Activated CD8-positive, alpha-beta memory T cell treated with anti-CD3 and anti-CD28 coated beads, Interleukin-2, amount 10 ng/mL, durations not matched to agents 7 days and 5 days (primary cell): ENCODE measurements at regions not wholly inside any gene's neighbourhood (a gene's known extent, or its start where the extent isn't known, plus 50 kb on each side); places are given as distances from the start of the nearest gene placed in this dataset.

Experiments used
- ATAC-seq: fragments of 150-1000 bp; cut with Tn5 transposase; one replicate; pipeline ENCODE4 v1.10.0; 2021; ENCODE audit warnings: moderate library complexity
- CTCF ChIA-PET: fragments of 350-600 bp; sonication (Branson Sonifier 250); formaldehyde crosslinking; loops from one replicate; lab custom pipeline; 2021; ENCODE audit warnings: antibody characterized with exemption; lab: Charles Lee
- DNase-seq: peaks from one replicate; pipeline ENCODE4 v3.0.0-alpha.2; 2020
- H3K27ac Mint-ChIP-seq: one replicate; pipeline ENCODE4 v1.8.0; 2021; ENCODE audit warnings: mild to moderate bottlenecking, mixed read lengths
- H3K27me3 Mint-ChIP-seq: one replicate; pipeline ENCODE4 v1.8.0; 2021; ENCODE audit warnings: mixed read lengths
- H3K36me3 Mint-ChIP-seq: one replicate; pipeline ENCODE4 v1.8.0; 2021; ENCODE audit warnings: mild to moderate bottlenecking, mixed read lengths
- H3K4me1 Mint-ChIP-seq: one replicate; pipeline ENCODE4 v1.8.0; 2021; ENCODE audit warnings: mixed read lengths
- H3K4me3 Mint-ChIP-seq: one replicate; pipeline ENCODE4 v1.8.0; 2021; ENCODE audit warnings: mild to moderate bottlenecking, moderate library complexity, mixed read lengths
- H3K9me3 Mint-ChIP-seq: one replicate; pipeline ENCODE4 v1.8.0; 2022; ENCODE audit warnings: low read depth, mixed read lengths

DNA sequence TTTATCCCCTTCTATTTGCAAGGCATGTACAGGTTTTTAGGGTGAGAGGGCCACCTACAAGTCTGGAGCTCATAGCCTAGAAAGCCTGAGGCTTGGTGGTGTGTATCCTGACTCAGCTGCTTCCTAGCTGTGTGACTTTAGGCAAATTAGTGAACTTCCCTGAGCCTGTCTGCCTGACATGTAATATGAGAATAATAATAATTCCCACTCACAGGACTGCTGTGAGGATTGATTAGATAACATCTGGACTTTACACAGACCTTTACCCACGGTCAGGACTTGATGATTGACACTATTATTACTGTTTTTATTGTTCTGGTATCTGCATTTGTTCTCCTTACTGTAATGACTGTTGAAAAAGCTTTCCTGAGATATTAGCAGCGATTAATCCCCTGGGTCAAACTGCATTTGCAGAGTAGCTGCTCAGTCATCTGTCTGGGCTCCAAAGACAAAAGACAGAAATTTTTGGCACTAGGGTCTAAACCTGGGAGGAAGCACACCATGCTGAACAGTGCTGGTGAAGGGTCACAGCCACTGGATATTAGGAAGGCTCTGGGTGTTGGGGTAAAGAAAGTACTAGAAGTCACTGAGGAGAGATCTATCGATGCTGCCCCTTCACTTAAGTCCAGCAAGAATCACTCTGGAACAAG lies 276.5 kb upstream of the FN1 start:
- no peaks in the 10 kb centered on the region for H3K9me3 Mint-ChIP-seq
- no peaks in the 10 kb centered on the region for H3K36me3 Mint-ChIP-seq
- H3K27me3 Mint-ChIP-seq, result peaks cover 9% of the 10 kb centered on the region
- H3K4me1 Mint-ChIP-seq, result no peaks in the 10 kb centered on the region
- DNase-seq (no peak), ATAC-seq (no peak)
- CTCF ChIA-PET, result no interaction called here
- H3K4me3 Mint-ChIP-seq, result no peak overlapping the region
- no peak overlapping the region for H3K27ac Mint-ChIP-seq

DNA sequence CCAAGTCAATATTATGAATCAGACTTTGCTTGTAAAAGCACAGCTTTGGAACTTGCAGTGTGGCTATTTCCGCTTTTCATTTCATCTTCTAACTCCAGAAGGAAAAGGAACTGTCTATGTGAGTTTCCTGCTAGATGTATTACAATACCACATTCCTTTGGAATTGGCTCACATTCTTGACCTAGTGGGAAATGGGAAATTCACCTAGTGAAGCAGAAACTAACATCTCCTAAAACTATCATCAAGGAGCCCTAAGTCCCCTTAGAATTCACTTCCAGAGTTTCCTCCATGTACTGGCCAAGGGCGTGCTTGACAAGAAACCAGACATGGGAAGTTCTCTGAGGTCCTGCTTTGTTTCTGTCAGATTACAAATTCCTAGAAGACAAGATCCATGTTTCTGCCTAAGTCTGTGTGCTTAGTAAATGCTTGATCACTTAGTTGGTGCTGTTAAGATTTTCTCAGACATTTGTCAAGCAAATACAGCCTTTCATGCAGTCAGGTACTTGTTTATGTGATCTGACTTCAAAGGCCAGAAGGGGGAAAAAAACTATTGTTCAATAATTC lies 275.7 kb upstream of the FN1 start:
- ATAC-seq (no peak), DNase-seq (no peak)
- Mint-ChIP-seq H3K4me1 (no peaks in the 10 kb centered on the region), H3K27me3 (peaks cover 9% of the 10 kb centered on the region), H3K36me3 (no peaks in the 10 kb centered on the region), H3K4me3 (no peak overlapping the region), H3K9me3 (no peaks in the 10 kb centered on the region), H3K27ac (no peak overlapping the region)
- CTCF ChIA-PET, result no interaction called here

DNA sequence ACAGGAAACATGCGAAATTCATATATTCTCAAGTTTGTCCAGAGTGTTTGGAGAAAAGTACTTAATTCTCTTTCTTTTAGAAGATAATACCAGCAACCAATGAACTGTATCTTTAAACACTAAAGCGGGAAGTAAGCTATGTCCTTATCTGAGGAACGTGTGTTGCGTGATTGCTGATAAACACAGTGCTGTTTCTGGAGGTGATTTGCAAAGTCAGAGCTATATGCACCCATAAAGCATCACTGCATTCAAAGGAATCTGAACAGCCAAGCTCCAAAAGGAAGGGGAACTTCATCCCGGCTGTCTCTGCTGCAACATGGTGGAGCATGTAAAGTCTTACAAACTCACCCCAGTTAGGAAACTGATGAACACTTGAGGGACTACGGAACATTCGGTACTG lies 271.7 kb upstream of the FN1 start:
- Mint-ChIP-seq H3K4me3 (no peak overlapping the region), H3K27me3 (peaks cover 3% of the 10 kb centered on the region), H3K27ac (no peak overlapping the region), H3K9me3 (no peaks in the 10 kb centered on the region), H3K36me3 (no peaks in the 10 kb centered on the region), H3K4me1 (no peaks in the 10 kb centered on the region)
- DNase-seq, result no peak
- CTCF ChIA-PET, result no interaction called here
- no peak for ATAC-seq

DNA sequence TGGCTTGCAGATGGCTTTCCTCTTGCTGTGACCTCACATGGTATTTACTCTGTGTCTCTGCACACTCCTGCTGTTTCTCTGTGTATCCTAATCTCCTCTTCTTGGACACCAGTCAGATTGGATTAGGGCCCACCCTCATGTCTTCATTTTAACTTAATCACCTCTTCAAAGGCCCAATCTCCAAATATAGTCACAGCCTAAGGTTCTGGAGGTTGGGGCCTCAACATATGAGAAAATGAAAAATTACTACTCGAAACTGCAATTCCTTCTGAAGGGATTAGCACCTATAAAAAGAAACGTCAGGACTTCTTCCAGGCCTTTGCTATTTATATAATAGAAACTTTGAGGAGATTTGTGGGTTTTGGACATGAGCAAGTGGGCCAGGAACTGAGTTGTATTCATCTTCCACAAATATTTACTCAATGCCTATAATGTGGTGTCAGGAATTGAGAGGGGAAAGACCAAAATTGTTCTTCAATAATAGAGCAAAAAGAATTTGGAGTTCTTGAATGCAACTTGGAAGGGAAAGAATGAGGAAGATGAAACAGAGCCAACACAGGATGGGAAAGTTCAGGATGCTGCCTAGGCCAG lies 270.0 kb upstream of the FN1 start:
- CTCF ChIA-PET, result no interaction called here
- no peak overlapping the region for H3K4me3 Mint-ChIP-seq
- no peak for ATAC-seq
- H3K27ac Mint-ChIP-seq, result no peak overlapping the region
- H3K9me3 Mint-ChIP-seq, result no peaks in the 10 kb centered on the region
- H3K27me3 Mint-ChIP-seq, result no peaks in the 10 kb centered on the region
- no peaks in the 10 kb centered on the region for H3K36me3 Mint-ChIP-seq
- DNase-seq, result no peak
- H3K4me1 Mint-ChIP-seq, result no peaks in the 10 kb centered on the region

DNA sequence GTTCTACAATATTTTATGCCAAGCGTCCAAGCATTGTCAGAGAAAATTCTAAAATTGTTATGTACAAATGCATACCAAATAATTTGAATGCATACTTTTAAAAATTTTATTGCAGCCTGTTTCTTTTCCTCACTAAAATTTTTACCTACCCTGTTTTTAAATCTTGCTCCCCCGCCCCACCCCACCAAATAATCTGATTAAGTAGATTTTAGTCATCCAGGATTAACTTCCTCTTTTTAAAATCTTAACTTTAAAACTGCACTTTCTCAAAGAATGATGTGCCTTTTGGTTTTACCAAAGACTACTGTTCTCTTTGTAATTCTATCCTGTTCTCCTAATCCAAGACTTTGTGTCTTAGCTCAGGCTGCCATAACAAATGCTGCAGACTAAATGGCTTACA lies 269.4 kb upstream of the FN1 start:
- Mint-ChIP-seq H3K9me3 (no peaks in the 10 kb centered on the region), H3K27me3 (no peaks in the 10 kb centered on the region), H3K27ac (no peak overlapping the region), H3K4me3 (no peak overlapping the region), H3K4me1 (no peaks in the 10 kb centered on the region), H3K36me3 (no peaks in the 10 kb centered on the region)
- DNase-seq (no peak), ATAC-seq (no peak)
- CTCF ChIA-PET, result no interaction called here

DNA sequence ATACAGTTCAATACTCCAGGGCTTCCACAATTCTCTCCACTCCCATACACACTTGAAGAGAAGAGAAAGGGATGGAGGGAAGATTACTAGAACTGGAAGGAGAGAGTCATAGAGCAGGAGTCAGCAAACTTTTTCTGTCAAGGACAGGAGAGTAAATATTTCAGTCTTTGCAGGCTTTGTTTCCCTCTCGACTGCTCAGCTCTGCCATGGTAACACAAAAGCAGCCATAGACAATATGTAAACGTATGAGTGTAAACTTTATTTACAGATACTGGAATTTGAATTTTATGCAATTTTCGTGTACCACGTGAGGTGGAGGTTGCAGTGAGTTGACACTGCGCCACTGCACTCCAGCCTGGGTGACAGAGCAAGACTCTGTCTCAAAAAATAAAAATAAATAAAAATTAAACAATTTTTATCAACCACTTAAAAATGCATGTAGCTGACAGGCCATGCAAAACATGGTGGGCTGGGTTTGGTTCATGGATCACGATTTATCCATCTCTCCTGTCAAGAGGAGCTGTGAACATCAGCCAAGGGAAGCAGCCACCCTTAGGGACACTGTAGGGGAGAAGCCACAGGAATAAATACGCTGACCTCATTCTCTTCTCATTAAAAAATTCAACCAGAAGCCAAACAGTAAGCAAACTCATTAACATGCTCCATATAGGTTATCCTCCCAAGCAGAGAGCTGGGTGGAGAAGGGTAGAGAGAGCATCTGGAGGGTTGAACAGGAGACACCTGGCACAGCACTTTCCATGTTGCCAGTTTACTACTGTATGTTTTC lies 266.4 kb upstream of the FN1 start:
- no peak overlapping the region for H3K27ac Mint-ChIP-seq
- no peaks in the 10 kb centered on the region for H3K27me3 Mint-ChIP-seq
- no peak for ATAC-seq
- CTCF ChIA-PET, result interaction anchor here (0.7 kb wide), 1 partner anchor 9 kb away, joined by 4 read pairs; no protein-coding TSS in a partner anchor
- no peak for DNase-seq
- no peaks in the 10 kb centered on the region for H3K36me3 Mint-ChIP-seq
- no peak overlapping the region for H3K4me3 Mint-ChIP-seq
- H3K9me3 Mint-ChIP-seq, result no peaks in the 10 kb centered on the region
- H3K4me1 Mint-ChIP-seq, result no peaks in the 10 kb centered on the region

DNA sequence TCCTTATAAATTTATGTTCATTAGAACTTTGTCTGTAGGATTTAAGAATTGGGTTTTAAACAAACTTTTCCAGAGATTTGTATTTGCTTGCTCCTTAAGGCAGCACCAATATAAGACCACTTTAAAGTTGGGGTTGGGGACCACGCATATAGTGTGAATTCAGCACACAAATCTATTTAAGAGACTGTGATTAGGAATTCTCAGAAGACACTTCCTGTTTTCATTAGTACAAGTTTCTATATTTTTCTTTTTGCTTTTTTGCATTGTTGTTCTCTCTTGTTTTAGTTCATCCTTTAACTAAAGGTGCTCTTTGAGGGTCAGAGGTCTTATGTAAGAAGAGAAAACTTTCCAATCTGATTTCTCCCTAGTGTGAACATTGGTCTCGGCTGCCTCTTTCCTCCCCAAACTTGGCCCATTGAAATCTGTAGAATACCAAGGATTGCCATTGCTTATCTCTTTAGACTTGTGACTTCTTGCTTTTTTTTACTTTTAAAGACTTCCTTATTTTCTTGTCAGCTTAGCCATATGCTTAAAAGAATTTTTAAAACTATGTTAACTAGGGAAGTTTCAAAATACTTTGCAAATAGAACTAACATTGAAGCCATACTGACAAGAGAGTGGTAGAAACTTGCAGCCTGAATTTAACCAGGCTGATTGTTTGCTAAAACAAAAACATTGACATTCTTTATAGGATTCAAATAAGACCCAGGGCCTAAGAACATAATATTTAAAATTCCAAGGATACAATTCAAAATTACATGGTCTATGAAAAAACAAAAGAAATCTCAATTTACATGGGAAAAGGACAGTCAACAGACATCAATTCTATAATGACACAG lies 264.1 kb upstream of the FN1 start:
- no peaks in the 10 kb centered on the region for H3K9me3 Mint-ChIP-seq
- H3K27me3 Mint-ChIP-seq, result no peaks in the 10 kb centered on the region
- CTCF ChIA-PET, result no interaction called here
- H3K36me3 Mint-ChIP-seq, result no peaks in the 10 kb centered on the region
- no peak for ATAC-seq
- no peak for DNase-seq
- H3K27ac Mint-ChIP-seq, result no peak overlapping the region
- no peaks in the 10 kb centered on the region for H3K4me1 Mint-ChIP-seq
- H3K4me3 Mint-ChIP-seq, result no peak overlapping the region

DNA sequence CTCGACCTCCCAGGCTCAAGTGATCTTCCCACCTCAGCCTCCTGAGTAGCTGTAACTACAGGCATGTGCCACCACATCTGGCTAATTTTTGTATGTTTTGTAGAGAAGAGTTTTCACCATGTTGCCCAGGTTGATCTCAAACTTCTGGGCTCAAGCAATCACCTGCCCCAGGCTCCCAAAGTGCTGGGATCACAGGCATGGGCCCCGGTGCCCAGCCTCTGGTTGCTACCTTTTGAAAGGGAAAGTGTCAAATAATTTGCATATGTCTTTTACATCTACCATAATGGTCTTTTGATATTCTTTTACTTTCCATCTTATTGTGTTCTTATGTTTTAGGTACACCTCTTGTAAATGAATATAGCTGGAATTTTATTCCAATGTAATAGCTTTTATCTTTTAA lies 263.1 kb upstream of the FN1 start:
- H3K27me3 Mint-ChIP-seq, result no peaks in the 10 kb centered on the region

DNA sequence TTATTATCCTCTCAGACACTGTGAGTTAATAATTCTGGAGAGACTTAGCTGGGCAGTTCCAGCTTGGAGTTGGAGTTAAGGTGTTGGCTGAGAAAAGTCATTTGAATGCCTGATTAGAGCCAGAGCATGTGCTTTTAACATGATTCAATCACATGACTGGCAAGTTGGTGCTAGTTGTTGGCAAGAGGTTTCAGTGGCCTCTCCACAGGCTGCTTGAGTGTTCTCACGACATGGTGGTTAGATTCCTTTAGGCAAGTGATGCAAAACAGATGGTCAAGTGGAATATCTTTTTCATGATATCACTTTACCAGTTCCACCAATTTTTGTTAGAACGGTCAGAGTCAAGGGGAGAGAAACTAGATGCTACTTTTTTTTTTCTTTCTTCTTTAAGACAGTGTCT lies 262.7 kb upstream of the FN1 start:
- Mint-ChIP-seq H3K9me3 (no peaks in the 10 kb centered on the region), H3K27me3 (no peaks in the 10 kb centered on the region), H3K27ac (no peak overlapping the region), H3K4me1 (no peaks in the 10 kb centered on the region), H3K4me3 (no peak overlapping the region), H3K36me3 (no peaks in the 10 kb centered on the region)
- ATAC-seq (no peak), DNase-seq (no peak)
- CTCF ChIA-PET, result no interaction called here

More for the DNA sequence above, 263.1 kb upstream of the FN1 start:
- H3K4me1 Mint-ChIP-seq, result no peaks in the 10 kb centered on the region
- H3K4me3 Mint-ChIP-seq, result no peak overlapping the region
- no peaks in the 10 kb centered on the region for H3K9me3 Mint-ChIP-seq
- ATAC-seq (no peak), DNase-seq (no peak)
- H3K36me3 Mint-ChIP-seq, result no peaks in the 10 kb centered on the region
- CTCF ChIA-PET, result no interaction called here
- no peak overlapping the region for H3K27ac Mint-ChIP-seq

DNA sequence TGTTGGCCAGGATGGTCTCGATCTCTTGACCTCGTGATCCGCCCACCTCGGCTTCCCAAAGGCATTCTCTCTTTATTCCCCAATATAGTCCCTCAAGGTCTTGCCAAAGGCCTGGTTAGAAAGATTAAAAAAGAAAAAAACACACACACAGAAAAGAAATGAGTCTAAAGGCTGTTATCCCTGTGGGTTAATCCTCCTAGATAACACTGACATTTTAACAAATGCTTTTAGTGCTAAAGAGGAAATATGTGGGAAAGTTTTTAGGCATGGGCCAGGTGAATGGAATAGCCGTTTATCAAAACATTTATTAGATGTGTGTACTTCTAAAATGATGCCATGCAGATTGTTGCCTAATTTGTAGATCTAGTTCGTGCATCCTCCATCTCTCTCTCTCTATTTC lies 261.6 kb upstream of the FN1 start:
- Mint-ChIP-seq H3K27me3 (peaks cover 4% of the 10 kb centered on the region), H3K27ac (no peak overlapping the region), H3K36me3 (no peaks in the 10 kb centered on the region), H3K4me1 (no peaks in the 10 kb centered on the region), H3K9me3 (no peaks in the 10 kb centered on the region), H3K4me3 (no peak overlapping the region)
- CTCF ChIA-PET, result no interaction called here
- DNase-seq (no peak), ATAC-seq (no peak)

DNA sequence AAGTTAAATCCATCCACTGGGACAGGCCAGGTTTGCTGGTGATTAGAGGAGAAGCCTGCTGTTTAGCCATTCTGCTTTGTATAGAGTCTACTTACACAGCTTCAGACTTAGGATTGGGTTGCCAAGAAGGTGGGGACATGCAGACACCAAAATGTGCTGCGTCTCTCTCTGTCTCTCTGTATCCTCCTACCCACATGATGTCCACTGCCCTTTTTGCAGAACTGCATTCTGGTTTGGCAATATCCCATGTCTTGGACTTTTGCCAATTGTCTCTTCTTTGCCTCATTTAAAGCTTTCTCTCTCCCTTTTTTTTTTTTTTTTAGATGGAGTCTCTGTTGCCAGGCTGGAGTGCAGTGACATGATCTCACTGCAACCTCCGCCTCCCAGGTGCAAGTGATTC lies 261.1 kb upstream of the FN1 start:
- DNase-seq, result no peak
- Mint-ChIP-seq H3K4me3 (no peak overlapping the region), H3K36me3 (no peaks in the 10 kb centered on the region), H3K27me3 (peaks cover 4% of the 10 kb centered on the region), H3K9me3 (no peaks in the 10 kb centered on the region), H3K4me1 (no peaks in the 10 kb centered on the region), H3K27ac (no peak overlapping the region)
- no peak for ATAC-seq
- CTCF ChIA-PET, result no interaction called here

DNA sequence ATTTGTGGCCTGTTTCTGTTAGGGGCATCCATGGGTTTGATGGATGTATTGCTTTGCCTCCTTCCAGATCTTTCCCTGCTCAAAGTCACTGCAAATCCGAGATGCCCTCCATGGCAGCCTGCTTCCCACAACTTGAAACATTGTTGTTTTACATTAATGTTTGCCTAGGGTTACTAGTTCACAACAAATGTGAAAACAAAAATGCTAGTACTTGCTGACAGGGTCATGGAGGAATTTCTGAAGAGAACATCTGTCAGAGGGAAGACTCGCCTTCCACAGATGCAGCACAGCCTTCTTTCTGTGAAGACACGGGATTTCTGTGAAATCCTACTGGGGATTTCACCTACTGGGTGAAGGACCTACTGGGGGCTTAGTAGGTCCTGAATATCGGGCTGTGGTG lies 260.0 kb upstream of the FN1 start:
- no peak overlapping the region for H3K4me3 Mint-ChIP-seq
- peaks cover 4% of the 10 kb centered on the region for H3K27me3 Mint-ChIP-seq
- no peak overlapping the region for H3K27ac Mint-ChIP-seq
- no peak for DNase-seq
- CTCF ChIA-PET, result no interaction called here
- H3K4me1 Mint-ChIP-seq, result no peaks in the 10 kb centered on the region
- H3K36me3 Mint-ChIP-seq, result no peaks in the 10 kb centered on the region
- H3K9me3 Mint-ChIP-seq, result no peaks in the 10 kb centered on the region
- ATAC-seq, result no peak

DNA sequence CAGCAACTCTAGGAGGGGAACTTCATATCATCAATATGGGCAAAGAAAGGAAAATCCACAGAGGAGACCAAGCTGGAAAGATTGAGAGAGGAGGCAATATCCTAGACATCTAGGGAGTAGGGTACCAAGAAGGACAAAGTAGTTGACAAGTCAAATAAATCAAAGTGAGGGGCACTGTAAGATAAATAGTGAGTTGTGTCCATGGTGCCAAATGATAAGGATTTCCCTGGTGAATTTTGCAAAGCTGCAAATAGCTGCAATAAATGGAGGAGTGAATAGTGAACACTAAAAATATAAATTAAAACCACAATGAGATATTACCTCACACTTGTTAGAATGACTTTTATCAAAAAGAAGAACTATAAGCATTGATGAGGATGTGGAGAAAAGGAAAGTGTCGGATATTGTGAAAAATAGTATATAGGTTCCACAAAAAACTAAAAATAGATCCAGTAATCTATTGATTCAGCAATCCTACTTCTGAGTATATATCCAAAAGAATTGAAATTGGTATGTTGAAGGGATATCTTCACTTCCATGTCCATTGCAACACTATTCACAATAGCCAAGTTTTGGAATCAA lies 258.2 kb upstream of the FN1 start:
- ATAC-seq (no peak), DNase-seq (no peak)
- Mint-ChIP-seq H3K9me3 (no peaks in the 10 kb centered on the region), H3K36me3 (no peaks in the 10 kb centered on the region), H3K27me3 (peaks cover 4% of the 10 kb centered on the region), H3K4me1 (no peaks in the 10 kb centered on the region), H3K4me3 (no peak overlapping the region), H3K27ac (no peak overlapping the region)
- CTCF ChIA-PET, result interaction anchor here (0.9 kb wide), 1 partner anchor 9 kb away, joined by 4 read pairs; no protein-coding TSS in a partner anchor
